WTC11 (cell line): ENCODE measurements at regions not wholly inside any gene's neighbourhood (a gene's known extent, or its start where the extent isn't known, plus 50 kb on each side); places are given as distances from the start of the nearest gene placed in this dataset.

ENCODE experiments used
- ATAC-seq: fragments of 200-7000 bp; cut with Tn5 transposase; 2 replicates; pipeline ENCODE4 v1.10.0; 2021; ENCODE audit warnings: mild to moderate bottlenecking, moderate library complexity
- CTCF ChIA-PET: fragments of 300-600 bp; sonication (Branson Sonifier 250); formaldehyde crosslinking; loops from one replicate; lab custom pipeline; 2021; ENCODE audit warnings: antibody characterized with exemption; lab: Charles Lee
- POLR2A ChIA-PET: fragments of 350-600 bp; sonication (Branson Sonifier 250); formaldehyde crosslinking; loops from one replicate; lab custom pipeline; 2021; ENCODE audit warnings: antibody characterized with exemption; lab: Charles Lee
- DNase-seq: peaks from one replicate; pipeline ENCODE4 v3.0.0; 2021; ENCODE audit warnings: low spot score
- H3K27ac Mint-ChIP-seq: 2 replicates; pipeline ENCODE4 v1.8.0; 2021; ENCODE audit warnings: mixed read lengths
- H3K27me3 Mint-ChIP-seq: 2 replicates; pipeline ENCODE4 v1.8.0; 2021; ENCODE audit warnings: low read depth, mild to moderate bottlenecking, moderate library complexity, mixed read lengths
- H3K36me3 Mint-ChIP-seq: 2 replicates; pipeline ENCODE4 v1.8.0; 2021; ENCODE audit warnings: mixed read lengths
- H3K4me1 Mint-ChIP-seq: 2 replicates; pipeline ENCODE4 v1.8.0; 2022; ENCODE audit warnings: mixed read lengths
- H3K4me3 Mint-ChIP-seq: 2 replicates; pipeline ENCODE4 v1.8.0; 2021; ENCODE audit warnings: mild to moderate bottlenecking, moderate library complexity, mixed read lengths
- H3K9me3 Mint-ChIP-seq: 2 replicates; pipeline ENCODE4 v1.8.0; 2021; ENCODE audit warnings: mixed read lengths
- ATF3 ChIP-seq: sonication (generic); formaldehyde crosslinking; conservative IDR thresholded peaks from 2 replicates; pipeline ENCODE4 v1.8.1; 2022; ENCODE audit warnings: mild to moderate bottlenecking, missing genetic modification reagents
- CBFB ChIP-seq: sonication (generic); formaldehyde crosslinking; IDR thresholded peaks from 2 replicates; pipeline ENCODE4 v1.8.1; 2022; ENCODE audit warnings: mild to moderate bottlenecking, low read depth, missing genetic modification reagents
- CREB1 ChIP-seq: sonication (generic); formaldehyde crosslinking; IDR thresholded peaks from 2 replicates; pipeline ENCODE4 v1.8.0; 2023; ENCODE audit warnings: mild to moderate bottlenecking, missing genetic modification reagents
- CTCF ChIP-seq: fragments of 200-600 bp; IDR thresholded peaks from 2 replicates; pipeline ENCODE4 v1.8.0; 2022; ENCODE audit warnings: antibody characterized with exemption
- ERG ChIP-seq: fragments of 250-450 bp; sonication (Bioruptor Pico); IDR thresholded peaks from 2 replicates; pipeline ENCODE4 v1.8.0; 2021; ENCODE audit warnings: mild to moderate bottlenecking
- ESRRA ChIP-seq: sonication (generic); formaldehyde crosslinking; IDR thresholded peaks from 2 replicates; pipeline ENCODE4 v1.8.1; 2022; ENCODE audit warnings: mild to moderate bottlenecking, missing genetic modification reagents, borderline replicate concordance
- FOXJ3 ChIP-seq: sonication (generic); formaldehyde crosslinking; IDR thresholded peaks from 2 replicates; pipeline ENCODE4 v1.9.0; 2021; ENCODE audit warnings: missing genetic modification reagents, mild to moderate bottlenecking, borderline replicate concordance
- GTF2I ChIP-seq: fragments of 250-450 bp; sonication (Bioruptor Pico); conservative IDR thresholded peaks from 2 replicates; pipeline ENCODE4 v1.4.0; 2021; ENCODE audit warnings: mild to moderate bottlenecking
- NR3C1 ChIP-seq: sonication (generic); formaldehyde crosslinking; conservative IDR thresholded peaks from 2 replicates; pipeline ENCODE4 v1.8.1; 2023; ENCODE audit warnings: low read depth, mild to moderate bottlenecking, missing genetic modification reagents
- OVOL2 ChIP-seq: fragments of 250-450 bp; sonication (Bioruptor Pico); IDR thresholded peaks from 2 replicates; pipeline ENCODE4 v1.9.0; 2021; ENCODE audit warnings: mild to moderate bottlenecking, borderline replicate concordance
- PREB ChIP-seq: sonication (generic); formaldehyde crosslinking; IDR thresholded peaks from 2 replicates; pipeline ENCODE4 v1.8.1; 2022; ENCODE audit warnings: mild to moderate bottlenecking, missing genetic modification reagents, moderate library complexity, borderline replicate concordance
- SOX15 ChIP-seq: fragments of 250-450 bp; sonication (Bioruptor Pico); IDR thresholded peaks from 2 replicates; pipeline ENCODE4 v1.9.0; 2021; ENCODE audit warnings: mild to moderate bottlenecking
- SP1 ChIP-seq: sonication (generic); formaldehyde crosslinking; conservative IDR thresholded peaks from 2 replicates; pipeline ENCODE4 v1.8.1; 2022; ENCODE audit warnings: missing genetic modification reagents
- TEAD1 ChIP-seq: sonication (generic); formaldehyde crosslinking; IDR thresholded peaks from 2 replicates; pipeline ENCODE4 v1.8.0; 2022; ENCODE audit warnings: mild to moderate bottlenecking, missing genetic modification reagents
- USF1 ChIP-seq: sonication (generic); formaldehyde crosslinking; IDR thresholded peaks from 2 replicates; pipeline ENCODE4 v1.8.0; 2022; ENCODE audit warnings: mild to moderate bottlenecking, missing genetic modification reagents
- USF2 ChIP-seq: sonication (generic); formaldehyde crosslinking; IDR thresholded peaks from 2 replicates; pipeline ENCODE4 v1.8.1; 2023; ENCODE audit warnings: mild to moderate bottlenecking, missing genetic modification reagents, moderate library complexity
- ZNF138 ChIP-seq: sonication (generic); formaldehyde crosslinking; conservative IDR thresholded peaks from 2 replicates; pipeline ENCODE4 v1.8.1; 2022; ENCODE audit warnings: mild to moderate bottlenecking, moderate library complexity, missing genetic modification reagents
- ZNF232 ChIP-seq: sonication (generic); formaldehyde crosslinking; IDR thresholded peaks from 2 replicates; pipeline ENCODE4 v1.8.0; 2022; ENCODE audit warnings: mild to moderate bottlenecking, missing genetic modification reagents
- ZNF263 ChIP-seq: sonication (generic); formaldehyde crosslinking; IDR thresholded peaks from 2 replicates; pipeline ENCODE4 v1.8.1; 2022; ENCODE audit warnings: low read depth, mild to moderate bottlenecking, moderate library complexity, missing genetic modification reagents
- ZNF317 ChIP-seq: sonication (generic); formaldehyde crosslinking; IDR thresholded peaks from 2 replicates; pipeline ENCODE4 v1.8.1; 2023; ENCODE audit warnings: low read depth, mild to moderate bottlenecking, moderate library complexity, missing genetic modification reagents, borderline replicate concordance
- ZNF512 ChIP-seq: sonication (generic); formaldehyde crosslinking; IDR thresholded peaks from 2 replicates; pipeline ENCODE4 v1.8.1; 2022; ENCODE audit warnings: missing genetic modification reagents, borderline replicate concordance
- ZSCAN18 ChIP-seq: fragments of 250-450 bp; sonication (Bioruptor Pico); IDR thresholded peaks from 2 replicates; pipeline ENCODE4 v2.1.2; 2022; ENCODE audit warnings: mild to moderate bottlenecking, moderate library complexity

GRCh38 chr13:69306766-69307165 is 800.9 kb upstream of the ATXN8OS start:
- Mint-ChIP-seq H3K4me1 (no peaks in the 10 kb centered on the region), H3K27ac (no peak overlapping the region), H3K9me3 (no peaks in the 10 kb centered on the region), H3K4me3 (no peak overlapping the region), H3K27me3 (no peaks in the 10 kb centered on the region), H3K36me3 (no peaks in the 10 kb centered on the region)
- TF ChIP-seq CREB1 (CRISPR knock-in tag) (no peak), FOXJ3 (CRISPR knock-in tag) (no peak), TEAD1 (no peak), ZNF232 (CRISPR knock-in tag) (no peak), CBFB (CRISPR knock-in tag) (no peak), ZNF263 (CRISPR knock-in tag) (no peak), USF2 (no peak), ESRRA (CRISPR knock-in tag) (no peak), ERG (no peak), ZSCAN18 (CRISPR knock-in tag) (no peak)
- POLR2A ChIA-PET = no interaction called here
- CTCF ChIA-PET = interaction anchor here (1.0 to 1.2 kb wide), 3 partner anchors 213 to 496 kb away, joined by 3 to 5 read pairs (median 5); no protein-coding TSS in a partner anchor
- DNase-seq = no peak
- no peak for ATAC-seq

- no peak for DNase-seq
- ATAC-seq = no peak
- Mint-ChIP-seq H3K27ac (no peak overlapping the region), H3K36me3 (no peaks in the 10 kb centered on the region), H3K27me3 (no peaks in the 10 kb centered on the region), H3K4me1 (peaks cover 10% of the 10 kb centered on the region; the same call in 1 of the 2 replicates), H3K4me3 (no peak overlapping the region), H3K9me3 (peaks cover 10% of the 10 kb centered on the region; the same call in 1 of the 2 replicates)
- ChIA-PET POLR2A (no interaction called here), CTCF (no interaction called here)
- TF ChIP-seq PREB (CRISPR knock-in tag) (no peak), ZNF317 (CRISPR knock-in tag) (no peak), ATF3 (CRISPR knock-in tag) (no peak), SP1 (CRISPR knock-in tag) (no peak), GTF2I (CRISPR knock-in tag) (no peak), ZNF138 (CRISPR knock-in tag) (no peak), CREB1 (CRISPR knock-in tag) (no peak), CTCF (no peak), OVOL2 (CRISPR knock-in tag) (no peak), ZNF512 (CRISPR knock-in tag) (no peak), USF1 (CRISPR knock-in tag) (no peak), SOX15 (CRISPR knock-in tag) (no peak), NR3C1 (CRISPR knock-in tag) (no peak)
Measured at GRCh38 chr13:69300131-69300530, 807.5 kb upstream of the ATXN8OS start.
